HG02973 (cell line): ENCODE measurements at regions not wholly inside any gene's neighbourhood (a gene's known extent, or its start where the extent isn't known, plus 50 kb on each side); places are given as distances from the start of the nearest gene placed in this dataset.

Source experiments
- ATAC-seq: cut with Tn5 transposase; IDR thresholded peaks from one replicate; pipeline ENCODE4 v1.9.1; 2021; ENCODE audit warnings: moderate library complexity; ENCODE audit not compliant: unreplicated experiment

DNA sequence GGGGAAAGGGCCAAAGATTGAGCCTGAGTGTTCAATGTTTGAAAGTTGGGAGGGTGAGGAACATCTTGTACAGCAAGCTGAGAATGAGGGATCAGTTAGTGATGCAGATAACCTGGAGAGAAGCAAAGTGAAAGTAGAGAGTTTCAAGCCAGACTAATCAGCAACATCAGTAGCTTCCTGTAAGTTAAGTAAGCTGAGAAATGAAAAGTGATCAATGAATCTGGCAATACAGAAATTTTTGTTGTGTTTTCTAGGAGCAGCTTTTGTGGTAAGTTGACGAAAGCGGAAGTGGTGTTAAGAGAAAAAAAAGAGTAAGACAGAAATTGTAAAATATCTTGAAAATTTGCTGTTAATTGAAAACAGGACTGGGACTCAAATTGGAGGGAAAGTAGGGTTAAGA is 855.5 kb upstream of the MAP3K7 start:
- ATAC-seq, result no peak

GRCh38 chr6:91438570-91438969 is 851.7 kb upstream of the MAP3K7 start:
- no peak for ATAC-seq

GRCh38 chr6:91437315-91437729 is 850.5 kb upstream of the MAP3K7 start:
- no peak for ATAC-seq

DNA sequence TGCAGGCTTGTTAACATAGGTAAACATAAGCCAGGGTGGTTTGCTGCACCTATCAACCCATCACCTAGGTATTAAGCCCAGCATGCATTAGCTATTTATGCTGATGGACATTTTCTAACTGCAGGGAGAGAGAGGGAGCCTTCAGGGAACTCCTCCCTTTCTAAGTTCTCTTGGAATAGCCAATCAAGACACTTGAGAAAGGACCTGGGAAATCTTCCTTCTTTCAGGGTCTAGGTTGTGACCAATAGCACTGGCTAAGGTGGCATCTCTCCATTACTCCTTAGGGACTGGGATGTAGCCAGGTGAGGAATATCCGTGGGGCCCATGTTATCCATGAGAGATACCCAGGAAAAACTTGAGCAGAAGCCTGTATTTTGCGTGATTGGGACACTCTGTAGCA is 849.6 kb upstream of the MAP3K7 start:
- no peak for ATAC-seq

GRCh38 chr6:91435630-91436029 is 848.8 kb upstream of the MAP3K7 start:
- ATAC-seq, result no peak

- ATAC-seq, result no peak
Measured at GRCh38 chr6:91434576-91434975, 847.7 kb upstream of the MAP3K7 start.

DNA sequence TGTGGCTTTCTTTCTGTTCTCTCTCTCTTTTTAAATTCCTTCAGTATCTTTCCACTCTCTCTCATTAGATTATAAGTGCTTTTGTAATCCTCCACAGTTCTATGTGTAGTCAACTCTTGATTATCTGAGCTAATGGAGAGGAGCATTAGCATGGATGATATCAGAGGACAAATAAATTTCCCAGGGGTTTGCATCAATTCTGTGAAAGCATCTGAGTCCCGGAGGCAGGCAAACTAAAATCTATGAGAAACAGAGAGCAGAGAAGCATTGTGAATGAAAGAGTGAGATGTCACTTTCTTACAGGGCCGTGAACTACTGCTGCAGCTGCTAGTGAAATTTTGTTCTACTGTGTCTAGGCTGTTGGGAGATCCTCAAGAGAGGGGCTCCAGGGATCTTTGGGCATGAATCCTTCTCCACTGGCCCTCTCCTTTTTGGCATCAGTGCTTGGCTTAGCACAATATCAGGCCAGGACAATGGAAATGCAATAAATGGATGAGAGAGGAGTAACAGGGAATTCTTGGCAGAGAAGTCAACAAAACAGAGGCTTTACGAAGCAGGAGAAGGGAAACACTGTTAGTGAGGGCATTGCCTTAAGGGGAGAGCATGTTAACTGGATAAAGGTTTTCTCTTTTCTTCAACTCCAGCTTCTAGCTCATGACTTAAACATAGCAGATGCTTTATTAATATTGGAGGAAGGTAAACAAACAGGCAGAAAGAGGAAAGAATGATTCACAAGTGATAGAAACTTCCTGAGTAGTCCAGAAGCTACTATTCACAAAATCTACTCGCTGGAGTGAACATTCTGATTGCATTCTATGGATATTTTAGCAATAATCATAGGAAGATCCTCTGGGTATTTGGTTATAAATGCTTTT is 847.0 kb upstream of the MAP3K7 start:
- ATAC-seq, result no peak

DNA sequence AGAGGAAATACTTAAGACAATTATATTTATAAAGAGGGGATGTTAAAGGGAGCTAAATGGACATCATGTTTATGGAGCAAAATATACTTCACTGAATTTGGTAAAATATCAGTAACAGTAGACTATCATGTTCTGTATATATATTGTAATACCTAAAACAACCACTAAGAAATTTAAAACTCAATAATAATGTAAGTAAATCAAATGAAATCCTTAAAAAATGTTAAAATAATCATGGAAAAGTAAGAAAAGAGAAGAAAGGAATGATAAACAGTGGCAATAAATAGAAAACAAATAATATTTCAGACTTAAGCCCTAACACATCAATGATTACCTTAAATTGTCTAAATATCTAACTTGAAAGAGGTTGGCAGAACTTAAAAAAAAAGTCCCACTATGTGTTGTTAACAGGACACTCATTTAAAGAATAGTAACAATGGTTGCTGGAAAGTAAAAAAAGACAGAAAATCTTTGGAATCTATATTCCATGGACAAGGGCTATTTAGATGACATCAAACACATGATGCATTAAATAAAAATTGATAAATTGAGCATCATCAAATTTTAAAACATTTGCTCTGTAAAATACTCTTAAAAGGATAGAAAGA is 842.2 kb upstream of the MAP3K7 start:
- ATAC-seq, result no peak

- ATAC-seq, result no peak
Measured at GRCh38 chr6:91428296-91428695, 841.4 kb upstream of the MAP3K7 start.

GRCh38 chr6:91420243-91420642 is 833.4 kb upstream of the MAP3K7 start:
- ATAC-seq, result no peak

- ATAC-seq, result no peak
Measured at GRCh38 chr6:91415031-91415605, 828.2 kb upstream of the MAP3K7 start.

- no peak for ATAC-seq
Measured at GRCh38 chr6:91412532-91412931, 825.7 kb upstream of the MAP3K7 start.

GRCh38 chr6:91407706-91408105 is 820.8 kb upstream of the MAP3K7 start:
- ATAC-seq, result no peak

DNA sequence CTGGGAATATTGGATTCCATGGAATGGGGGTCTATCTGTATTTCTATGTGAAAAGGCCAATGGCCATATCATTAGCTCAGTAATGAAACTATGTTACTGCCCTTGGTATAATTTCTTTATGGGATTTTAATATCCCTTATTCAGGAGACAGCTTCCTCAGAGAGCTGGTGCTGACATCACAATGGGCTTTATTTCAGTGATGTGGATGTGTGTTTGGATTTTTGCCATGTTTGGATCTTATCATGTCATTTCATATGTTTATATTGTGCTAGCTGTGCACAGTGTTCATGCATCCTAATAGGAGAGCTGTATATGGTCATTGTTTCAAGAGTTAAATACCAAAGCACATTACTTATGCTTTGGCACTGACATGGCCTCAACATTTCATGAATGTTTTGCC is 806.1 kb upstream of the MAP3K7 start:
- ATAC-seq, result no peak

- ATAC-seq, result no peak
Measured at GRCh38 chr6:91387290-91388059, 800.6 kb upstream of the MAP3K7 start.

DNA sequence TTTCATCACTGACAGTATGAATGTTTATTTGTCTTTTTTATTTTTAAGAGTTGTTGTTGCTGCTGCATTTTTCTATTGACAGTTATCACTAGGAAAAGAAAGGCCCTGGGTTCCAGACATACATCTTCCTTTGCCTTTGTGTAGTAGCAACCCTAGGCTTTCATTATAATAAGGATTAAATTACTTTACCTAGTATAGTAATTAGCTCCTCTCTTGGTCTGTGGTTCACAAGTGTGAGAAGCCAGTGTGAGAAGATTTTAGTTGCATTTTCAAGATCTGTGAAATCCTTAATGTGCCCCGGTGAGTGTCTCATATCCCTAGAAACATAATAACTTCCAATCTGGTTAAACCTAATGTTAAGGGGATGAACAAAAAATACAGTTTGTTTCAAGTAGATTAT is 799.3 kb upstream of the MAP3K7 start:
- ATAC-seq, result no peak

GRCh38 chr6:91383207-91383606 is 796.3 kb upstream of the MAP3K7 start:
- ATAC-seq, result no peak

DNA sequence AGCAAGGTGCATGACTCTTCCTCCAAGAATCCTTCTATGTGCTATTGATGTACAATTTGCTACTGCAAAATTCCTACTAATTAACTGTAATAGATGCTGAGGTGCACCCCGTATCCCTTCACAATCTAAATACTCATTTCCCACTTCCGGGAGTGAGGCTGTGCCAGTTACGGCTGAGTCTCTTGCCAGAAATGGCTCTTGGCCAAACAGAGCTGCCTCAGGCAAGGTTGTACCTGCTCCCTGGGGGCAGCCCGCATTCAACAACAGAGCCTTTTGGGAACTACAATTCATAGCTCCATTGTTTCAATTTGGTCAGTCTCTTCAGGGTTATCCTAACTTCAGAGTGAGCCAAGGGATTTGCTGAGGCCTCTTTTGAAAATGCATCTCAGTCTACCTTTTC is 789.8 kb upstream of the MAP3K7 start:
- no peak for ATAC-seq

GRCh38 chr6:91366781-91367180 is 779.9 kb upstream of the MAP3K7 start:
- ATAC-seq, result no peak

- no peak for ATAC-seq
Measured at GRCh38 chr6:91358986-91359385, 772.1 kb upstream of the MAP3K7 start.

DNA sequence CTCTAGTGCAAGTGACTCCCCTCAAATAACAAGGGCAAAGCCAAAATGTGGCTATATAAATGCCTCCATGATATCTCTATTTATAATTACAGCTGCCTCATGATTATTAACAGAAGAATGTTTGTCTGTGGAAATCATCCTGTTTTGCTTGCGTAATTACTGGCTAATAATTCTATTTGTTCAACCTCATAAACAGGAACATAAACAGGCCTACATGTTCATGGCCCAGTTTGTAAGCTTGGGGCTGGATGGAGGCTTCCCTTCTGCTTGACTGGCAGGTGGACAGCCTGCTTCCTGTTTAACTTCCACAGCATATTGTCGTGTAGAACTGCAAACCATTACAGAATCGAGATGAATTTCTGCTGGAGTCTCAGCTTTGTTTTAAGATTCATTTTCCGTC is 766.0 kb upstream of the MAP3K7 start:
- ATAC-seq, result no peak
